ENCODE measurements at regions not wholly inside any gene's neighbourhood (a gene's known extent, or its start where the extent isn't known, plus 50 kb on each side); places are given as distances from the start of the nearest gene placed in this dataset.

GRCh38 chr18:10139783-10140410, 226.1 kb downstream of the VAPA start:
- peaks cover 13% of the 10 kb centered on the region for H3K4me1 ChIP-seq (ENCODE audit: insufficient read depth)
- 73 to 82% (median 74%) methylated on average over 7 of the region's 7 CpGs for WGBS, 3 donors
- intact Hi-C loops (cut with DNase I) = no loop called here
- DNase-seq = no peak
- no peaks in the 10 kb centered on the region for H3K9me3 ChIP-seq
- H3K4me3 ChIP-seq = no peak overlapping the region
- H3K36me3 ChIP-seq = no peaks in the 10 kb centered on the region
- H3K27ac ChIP-seq = no peak overlapping the region
- TF ChIP-seq CTCF (IDR thresholded peaks at IDR 0.05) (no peak), POLR2A (IDR thresholded peaks at IDR 0.05) (no peak), EP300 (IDR thresholded peaks at IDR 0.05) (no peak)
- H3K27me3 ChIP-seq = no peaks in the 10 kb centered on the region

GRCh38 chr18:10140461-10141282, 226.9 kb downstream of the VAPA start:
- Histone ChIP-seq H3K27ac (no peak overlapping the region), H3K4me3 (no peak overlapping the region), H3K27me3 (no peaks in the 10 kb centered on the region), H3K36me3 (no peaks in the 10 kb centered on the region), H3K9me3 (no peaks in the 10 kb centered on the region), H3K4me1 (ENCODE audit: insufficient read depth) (peaks cover 13% of the 10 kb centered on the region)
- no peak for DNase-seq
- no peak for TF ChIP-seq EP300 (IDR thresholded peaks at IDR 0.05)
- no peak for TF ChIP-seq CTCF (IDR thresholded peaks at IDR 0.05)
- TF ChIP-seq POLR2A (IDR thresholded peaks at IDR 0.05) = no peak
- WGBS, 3 donors = 83 to 87% (median 86%) methylated on average over 7 of the region's 7 CpGs
- intact Hi-C loops (cut with DNase I) = no loop called here

GRCh38 chr18:10141559-10141958, 227.7 kb downstream of the VAPA start:
- H3K4me1 ChIP-seq (ENCODE audit: insufficient read depth) = peaks cover 13% of the 10 kb centered on the region
- H3K9me3 ChIP-seq = no peaks in the 10 kb centered on the region
- intact Hi-C loops (cut with DNase I) = no loop called here
- TF ChIP-seq EP300 (IDR thresholded peaks at IDR 0.05) = no peak
- TF ChIP-seq CTCF (IDR thresholded peaks at IDR 0.05) = no peak
- TF ChIP-seq POLR2A (IDR thresholded peaks at IDR 0.05) = no peak
- no peaks in the 10 kb centered on the region for H3K36me3 ChIP-seq
- H3K27ac ChIP-seq = no peak overlapping the region
- no peaks in the 10 kb centered on the region for H3K27me3 ChIP-seq
- 85 to 93% (median 92%) methylated on average over 7 of the region's 7 CpGs for WGBS, 3 donors
- no peak for DNase-seq
- no peak overlapping the region for H3K4me3 ChIP-seq

GRCh38 chr18:10142056-10142455, 228.2 kb downstream of the VAPA start:
- no peaks in the 10 kb centered on the region for H3K9me3 ChIP-seq
- WGBS, 3 donors = 58 to 73% (median 66%) methylated on average over 7 of the region's 7 CpGs
- H3K27ac ChIP-seq = no peak overlapping the region
- DNase-seq = no peak
- no peak overlapping the region for H3K4me3 ChIP-seq
- H3K36me3 ChIP-seq = no peaks in the 10 kb centered on the region
- H3K27me3 ChIP-seq = no peaks in the 10 kb centered on the region
- TF ChIP-seq CTCF (IDR thresholded peaks at IDR 0.05) (no peak), EP300 (IDR thresholded peaks at IDR 0.05) (no peak), POLR2A (IDR thresholded peaks at IDR 0.05) (no peak)
- intact Hi-C loops (cut with DNase I) = no loop called here
- H3K4me1 ChIP-seq (ENCODE audit: insufficient read depth) = peaks cover 13% of the 10 kb centered on the region

Measured in ovary (tissue), 7 donors.